H1 (cell line): ENCODE measurements at regions not wholly inside any gene's neighbourhood (a gene's known extent, or its start where the extent isn't known, plus 50 kb on each side); places are given as distances from the start of the nearest gene placed in this dataset.

ENCODE experiments used
- CTCF ChIA-PET: fragments of 300-600 bp; sonication (Branson Sonifier 250); formaldehyde crosslinking; loops from one replicate; lab custom pipeline; 2021; ENCODE audit not compliant: partially characterized antibody; lab: Charles Lee
- POLR2A ChIA-PET: fragments of 300-600 bp; sonication (Branson Sonifier 250); formaldehyde crosslinking; loops from one replicate; lab custom pipeline; 2021; ENCODE audit warnings: inconsistent platforms; ENCODE audit not compliant: partially characterized antibody; lab: Charles Lee
- DNase-seq, 2 experiments: peaks; one replicate each; pipeline versions ENCODE4 v3.0.0 to v3.0.0-alpha.2; 2010 to 2022; ENCODE audit warnings: low spot score in 2 of 2, low read depth in 1 of 2, mixed read lengths in 1 of 2
- FAIRE-seq: peaks from 2 replicates; lab custom pipeline; 2011; peaks lifted over from hg19 to GRCh38; lab: Jason Lieb, UNC
- H2AFZ ChIP-seq: 2 replicates; pipeline ENCODE4 v1.8.1; 2012; ENCODE audit warnings: low read length, inconsistent platforms
- H2AK5ac ChIP-seq: 2 replicates; pipeline ENCODE4 v1.6.1; 2013; ENCODE audit warnings: low read depth, low read length
- H2BK120ac ChIP-seq: replicated peaks from 2 replicates; pipeline ENCODE3; 2013; ENCODE audit warnings: low read depth, low read length, inconsistent platforms
- H2BK12ac ChIP-seq: 2 replicates; pipeline ENCODE4 v1.6.1; 2013; ENCODE audit warnings: low read depth, low read length
- H2BK15ac ChIP-seq: 2 replicates; pipeline ENCODE4 v1.6.1; 2013; ENCODE audit warnings: low read length
- H2BK20ac ChIP-seq: 2 replicates; pipeline ENCODE4 v1.6.1; 2013; ENCODE audit warnings: low read length
- H2BK5ac ChIP-seq: 2 replicates; pipeline ENCODE4 v1.6.1; 2013; ENCODE audit warnings: low read depth, low read length
- H3K14ac ChIP-seq: 2 replicates; pipeline ENCODE4 v1.6.1; 2013; ENCODE audit warnings: inconsistent platforms; ENCODE audit not compliant: insufficient read length
- H3K18ac ChIP-seq: 2 replicates; pipeline ENCODE4 v1.6.1; 2013; ENCODE audit warnings: low read length; ENCODE audit errors: extremely low read depth
- H3K23ac ChIP-seq: 2 replicates; pipeline ENCODE4 v1.6.1; 2013; ENCODE audit warnings: inconsistent platforms; ENCODE audit not compliant: insufficient read length
- H3K23me2 ChIP-seq: 2 replicates; pipeline ENCODE4 v1.6.1; 2013; ENCODE audit warnings: low read depth, low read length
- H3K27ac ChIP-seq: 2 replicates; pipeline ENCODE4 v1.6.1; 2011; ENCODE audit warnings: low read depth, low read length, inconsistent platforms
- H3K27me3 ChIP-seq, 4 experiments: replicated peaks in 1 of 4; 1 replicate in 1 of 4; 2 replicates in 3 of 4; pipeline versions ENCODE4 v1.6.1 to v1.8.1; 2011 to 2013; ENCODE audit warnings: low read length in 3 of 4, mild to moderate bottlenecking in 3 of 4, inconsistent platforms in 2 of 4, mixed read lengths in 2 of 4, moderate library complexity in 1 of 4; ENCODE audit not compliant: control insufficient read depth in 3 of 4, insufficient read depth in 3 of 4; ENCODE audit errors: extremely low read depth in 1 of 4
- H3K36me3 ChIP-seq, 4 experiments: 2 replicates each; pipeline versions ENCODE4 v1.6.1 to v1.8.1; 2011 to 2013; ENCODE audit warnings: mild to moderate bottlenecking in 4 of 4, low read length in 3 of 4, moderate library complexity in 2 of 4, control low read depth in 1 of 4, inconsistent platforms in 1 of 4; ENCODE audit not compliant: insufficient read depth in 4 of 4, control insufficient read depth in 2 of 4
- H3K4ac ChIP-seq: replicated peaks from 2 replicates; pipeline ENCODE3; 2013; ENCODE audit warnings: low read length, low read depth, mixed read lengths, inconsistent platforms; ENCODE audit not compliant: insufficient read length
- H3K4me1 ChIP-seq, 4 experiments: replicated peaks in 1 of 4; 1 replicate in 1 of 4; 2 replicates in 3 of 4; pipeline versions ENCODE4 v1.6.1 to v1.8.1; 2011 to 2013; ENCODE audit warnings: low read length in 3 of 4, inconsistent platforms in 2 of 4, mixed read lengths in 1 of 4; ENCODE audit not compliant: insufficient read depth in 4 of 4, control insufficient read depth in 3 of 4
- H3K4me2 ChIP-seq, 2 experiments: 2 replicates each; pipeline versions ENCODE4 v1.6.1 to v1.8.1; 2011 to 2013; ENCODE audit warnings: low read depth in 2 of 2, low read length in 2 of 2, control low read depth in 1 of 2, inconsistent platforms in 1 of 2, mild to moderate bottlenecking in 1 of 2; ENCODE audit not compliant: insufficient read depth in 1 of 2
- H3K4me3 ChIP-seq, 4 experiments: fragments of 200-600, 300-600 bp in 1 of 4; sonication (generic), shearing (Covaris generic), sonication (Bioruptor Twin) in 1 of 4; 2 replicates each; pipeline versions ENCODE4 v1.5.1 to v1.8.1; 2011 to 2016; ENCODE audit warnings: low read length in 4 of 4, low read depth in 3 of 4, control low read depth in 2 of 4, inconsistent platforms in 2 of 4, mild to moderate bottlenecking in 2 of 4, mixed read lengths in 1 of 4, moderate library complexity in 1 of 4; ENCODE audit not compliant: insufficient read depth in 2 of 4; ENCODE audit errors: extremely low read depth in 1 of 4
- H3K56ac ChIP-seq: replicated peaks from 2 replicates; pipeline ENCODE3; 2013; ENCODE audit warnings: low read depth, mild to moderate bottlenecking, mixed read lengths, low read length, inconsistent platforms; ENCODE audit not compliant: insufficient read length
- H3K79me1 ChIP-seq: 2 replicates; pipeline ENCODE4 v1.6.1; 2013; ENCODE audit warnings: low read depth, low read length, control low read depth
- H3K79me2 ChIP-seq, 2 experiments: 2 replicates each; pipeline versions ENCODE4 v1.6.1 to v1.8.1; 2012 to 2013; ENCODE audit warnings: low read length in 2 of 2, mild to moderate bottlenecking in 2 of 2, inconsistent platforms in 1 of 2; ENCODE audit not compliant: insufficient read depth in 2 of 2, control insufficient read depth in 1 of 2
- H3K9ac ChIP-seq, 4 experiments: replicated peaks in 1 of 4; 1 replicate in 1 of 4; 2 replicates in 3 of 4; pipeline versions ENCODE4 v1.6.1 to v1.8.1; 2011 to 2013; ENCODE audit warnings: low read depth in 3 of 4, low read length in 3 of 4, control low read depth in 2 of 4, mild to moderate bottlenecking in 2 of 4, moderate library complexity in 2 of 4, inconsistent platforms in 1 of 4; ENCODE audit errors: extremely low read depth in 1 of 4
- H3K9me3 ChIP-seq, 2 experiments: 2 replicates each; pipeline versions ENCODE4 v1.6.1 to v1.8.1; 2012 to 2013; ENCODE audit warnings: mild to moderate bottlenecking in 2 of 2, moderate library complexity in 2 of 2, control low read depth in 1 of 2, inconsistent platforms in 1 of 2, low read depth in 1 of 2, low read length in 1 of 2, mixed read lengths in 1 of 2; ENCODE audit not compliant: insufficient read depth in 2 of 2
- H4K20me1 ChIP-seq, 2 experiments: replicated peaks in 1 of 2; 2 replicates each; pipeline versions ENCODE3 to v1.8.1; 2011 to 2013; ENCODE audit warnings: inconsistent platforms in 2 of 2, low read length in 2 of 2, mild to moderate bottlenecking in 1 of 2; ENCODE audit not compliant: insufficient read depth in 2 of 2, control insufficient read depth in 1 of 2
- H4K5ac ChIP-seq: 2 replicates; pipeline ENCODE4 v1.6.1; 2013; ENCODE audit warnings: low read length, low read depth, mixed read lengths, inconsistent platforms; ENCODE audit not compliant: insufficient read length
- H4K8ac ChIP-seq: 2 replicates; pipeline ENCODE4 v1.8.0; 2013; ENCODE audit warnings: mild to moderate bottlenecking, moderate library complexity, low read length, inconsistent platforms; ENCODE audit not compliant: insufficient read depth; ENCODE audit errors: extremely low read depth
- H4K91ac ChIP-seq: replicated peaks from 2 replicates; pipeline ENCODE3; 2013; ENCODE audit warnings: low read length, mixed read lengths, inconsistent platforms; ENCODE audit not compliant: insufficient read length
- CBX5 ChIP-seq: fragments of 300-800, 300-1000 bp; sonication (generic); IDR thresholded peaks from 2 replicates; pipeline ENCODE4 v1.7.1; 2016; ENCODE audit warnings: antibody characterized with exemption, low read length, low read depth
- CBX8 ChIP-seq: fragments of 300-800, 300-1000 bp; sonication (generic); IDR thresholded peaks from 2 replicates; pipeline ENCODE4 v1.7.1; 2016; ENCODE audit warnings: low read depth, low read length, borderline replicate concordance
- CHD2 ChIP-seq: IDR thresholded peaks from 2 replicates; pipeline ENCODE4 v1.6.1; 2012; ENCODE audit warnings: low read length, improper control_type of control experiment
- EGR1 ChIP-seq: IDR thresholded peaks from 2 replicates; pipeline ENCODE4 v1.6.1; 2011; ENCODE audit warnings: low read depth, low read length, borderline replicate concordance
- EZH2 ChIP-seq: fragments of 200-600 bp; sonication (generic); IDR thresholded peaks from 2 replicates; pipeline ENCODE4 v1.7.1; 2012; ENCODE audit warnings: low read depth, mild to moderate bottlenecking, moderate library complexity, low read length, inconsistent platforms; ENCODE audit not compliant: severe bottlenecking
- GABPA ChIP-seq: IDR thresholded peaks from 2 replicates; pipeline ENCODE4 v1.6.1; 2011; ENCODE audit warnings: mild to moderate bottlenecking, low read length, moderate library complexity, borderline replicate concordance; ENCODE audit not compliant: insufficient read depth
- GTF2F1 ChIP-seq: IDR thresholded peaks from 2 replicates; pipeline ENCODE4 v1.6.1; 2012; ENCODE audit warnings: low read depth, low read length, improper control_type of control experiment, borderline replicate concordance
- POLR2A ChIP-seq, 2 experiments: IDR thresholded peaks; 1 replicate in 1 of 2; 2 replicates in 1 of 2; pipeline ENCODE4 v1.6.1; 2011; ENCODE audit warnings: low read depth in 2 of 2, low read length in 2 of 2, mild to moderate bottlenecking in 2 of 2; ENCODE audit errors: control extremely low read depth in 1 of 2
- RXRA ChIP-seq: IDR thresholded peaks from 2 replicates; pipeline ENCODE4 v1.6.1; 2011; ENCODE audit warnings: low read depth, mild to moderate bottlenecking, low read length, moderate library complexity; ENCODE audit not compliant: insufficient read depth
- SIX5 ChIP-seq: IDR thresholded peaks from 2 replicates; pipeline ENCODE4 v1.6.1; 2011; ENCODE audit warnings: mild to moderate bottlenecking, low read depth, low read length
- SP1 ChIP-seq: IDR thresholded peaks from 2 replicates; pipeline ENCODE4 v1.6.1; 2011; ENCODE audit warnings: low read depth, low read length
- TBP ChIP-seq: IDR thresholded peaks from 2 replicates; pipeline ENCODE4 v1.6.1; 2011; ENCODE audit warnings: low read depth, low read length, improper control_type of control experiment
- WGBS, 2 experiments: shearing (Covaris generic) in 1 of 2; methylation state at CpG; one replicate each; pipeline versions ENCODE4 v1.1.6 to v1.1.7; 2013 to 2015; ENCODE audit warnings: low lambda C conversion rate in 2 of 2, mixed read lengths in 2 of 2, inconsistent platforms in 1 of 2, low coverage in 1 of 2, missing lambda C conversion rate in 1 of 2; ENCODE audit not compliant: insufficient replicate concordance in 2 of 2, insufficient coverage in 1 of 2, insufficient read length in 1 of 2; ENCODE audit errors: extremely low coverage in 1 of 2, missing lambda C conversion rate in 1 of 2; 5-methylcytosine and 5-hydroxymethylcytosine counted together

DNA sequence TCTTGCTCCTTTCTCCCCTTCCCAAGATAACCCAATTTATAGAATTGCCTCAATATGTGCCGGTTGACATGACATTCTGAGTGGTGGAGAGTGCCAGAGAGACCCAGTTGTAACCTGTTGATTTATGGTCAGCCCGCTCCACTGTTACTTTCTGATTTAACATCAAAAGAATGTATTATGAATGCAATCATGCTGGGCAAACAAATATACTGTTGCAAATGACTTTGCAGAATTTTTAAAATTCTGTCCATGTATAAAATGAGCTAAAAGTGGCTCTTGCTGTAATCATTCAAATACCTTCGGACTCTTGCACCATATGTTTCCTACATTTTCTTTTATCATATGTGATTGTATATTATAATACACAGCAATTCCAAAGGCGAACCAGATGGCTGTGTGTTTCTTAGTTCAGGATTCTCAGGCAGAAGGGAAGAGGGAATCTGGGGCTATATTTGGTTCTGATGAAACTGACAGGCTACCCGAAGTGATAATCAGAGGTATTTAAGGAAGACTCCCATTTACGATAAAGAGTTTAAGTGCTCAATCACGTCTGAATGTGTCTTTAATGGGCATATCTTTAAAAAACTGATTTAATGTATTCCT lies 131.7 kb downstream of the CLCN4 start:
- TF ChIP-seq CBX5 = no peak
- TF ChIP-seq TBP = no peak
- TF ChIP-seq RXRA = no peak
- TF ChIP-seq CHD2 = no peak
- no peak for TF ChIP-seq CBX8
- no peak for TF ChIP-seq GTF2F1
- TF ChIP-seq GABPA = no peak
- no peak for TF ChIP-seq SP1
- no peak for TF ChIP-seq POLR2A (IDR thresholded peaks at IDR 0.05; ENCODE audit: control extremely low read depth in 1 of 2, low read depth in 2 of 2, low read length in 2 of 2)
- no peak for TF ChIP-seq EZH2
- no peak for TF ChIP-seq EGR1
- no peak for TF ChIP-seq SIX5
- ChIA-PET CTCF (no interaction called here), POLR2A (no interaction called here)
- Histone ChIP-seq H2BK5ac (no peak overlapping the region), H4K8ac (no peak overlapping the region), H2AFZ (no peak overlapping the region), H3K4me2 (no peak overlapping the region), H3K9ac (no peak overlapping the region), H3K23me2 (no peaks in the 10 kb centered on the region), H2BK12ac (no peak overlapping the region), H3K18ac (no peak overlapping the region), H4K91ac (no peak overlapping the region), H3K56ac (no peak overlapping the region), H3K27me3 (no peaks in the 10 kb centered on the region; a peak in 1 of 7 replicates), H3K4me3 (no peak overlapping the region), H4K20me1 (no peaks in the 10 kb centered on the region), H3K79me2 (no peaks in the 10 kb centered on the region), H2BK120ac (no peak overlapping the region), H2BK15ac (no peak overlapping the region), H3K14ac (no peak overlapping the region), H3K4ac (no peak overlapping the region), H3K4me1 (no peaks in the 10 kb centered on the region), H2BK20ac (no peak overlapping the region), H3K79me1 (no peaks in the 10 kb centered on the region), H3K36me3 (no peaks in the 10 kb centered on the region), H3K9me3 (no peaks in the 10 kb centered on the region), H2AK5ac (no peak overlapping the region), H4K5ac (no peak overlapping the region), H3K23ac (no peak overlapping the region), H3K27ac (no peak overlapping the region)
- FAIRE-seq (no peak), DNase-seq (no peak)
- WGBS, 2 experiments = 79% methylated on average over 7 of the region's 7 CpGs; no CpG with 5 or more reads in 1 of the 2 experiments
